Testis (tissue), 2 donors: ENCODE measurements at regions not wholly inside any gene's neighbourhood (a gene's known extent, or its start where the extent isn't known, plus 50 kb on each side); places are given as distances from the start of the nearest gene placed in this dataset.

Experiments
- CTCF ChIP-seq, 3 experiments: fragments of 450-650 bp in 2 of 3; fragments of 200-600 bp in 1 of 3; sonication (generic) in 1 of 3; IDR thresholded peaks; one replicate each; pipeline ENCODE4 v1.5.1; 2016 to 2019; ENCODE audit warnings: antibody characterized with exemption in 3 of 3, mild to moderate bottlenecking in 2 of 3, moderate library complexity in 1 of 3
- POLR2A ChIP-seq: fragments of 450-650 bp; IDR thresholded peaks from one replicate; pipeline ENCODE4 v1.6.1; 2017; ENCODE audit warnings: antibody characterized with exemption, mild to moderate bottlenecking, moderate library complexity

GRCh38 chr3:118593277-118593670, 441.4 kb downstream of the IGSF11 start:
- TF ChIP-seq POLR2A (no peak), CTCF (IDR thresholded peaks at IDR 0.05) (no peak)
